Skeletal muscle satellite cell (primary cell): ENCODE measurements at regions not wholly inside any gene's neighbourhood (a gene's known extent, or its start where the extent isn't known, plus 50 kb on each side); places are given as distances from the start of the nearest gene placed in this dataset. TPM values are rescaled to one million over a fixed set of nuclear protein-coding genes. Genes with fewer than 3 reads are reported as not detected.

Experiments
- small RNA-seq: library from RNA; depleted of rRNA; stranded (forward); fragments of <200 nt; gene quantifications from one replicate; pipeline ENCODE3, GENCODE V24; 2012

Small RNAs in the stretch of these regions (small RNA-seq; reads per million reads assigned to genes)
- gene RNU6-873P (not detected), gene RNU6ATAC6P (not detected)
